Keratinocyte (primary cell): ENCODE measurements at regions not wholly inside any gene's neighbourhood (a gene's known extent, or its start where the extent isn't known, plus 50 kb on each side); places are given as distances from the start of the nearest gene placed in this dataset.

Experiments
- EZH2 ChIP-seq: IDR thresholded peaks from one replicate; pipeline ENCODE4 v1.6.1; 2012; ENCODE audit warnings: inconsistent platforms, mild to moderate bottlenecking, low read length, moderate library complexity
- TF ChIP-seq, protein P1 (sequence below), 3 experiments: IDR thresholded peaks in 1 of 3; conservative IDR thresholded peaks in 1 of 3; optimal IDR thresholded peaks in 1 of 3; 2 replicates in 2 of 3; 3 replicates in 1 of 3; pipeline versions ENCODE3 to v1.5.1; 2011; ENCODE audit warnings: low read length in 3 of 3, mild to moderate bottlenecking in 3 of 3, moderate library complexity in 2 of 3, control low read depth in 1 of 3, inconsistent platforms in 1 of 3; ENCODE audit not compliant: insufficient read depth in 2 of 3; ENCODE audit errors: extremely low read depth in 1 of 3

DNA sequence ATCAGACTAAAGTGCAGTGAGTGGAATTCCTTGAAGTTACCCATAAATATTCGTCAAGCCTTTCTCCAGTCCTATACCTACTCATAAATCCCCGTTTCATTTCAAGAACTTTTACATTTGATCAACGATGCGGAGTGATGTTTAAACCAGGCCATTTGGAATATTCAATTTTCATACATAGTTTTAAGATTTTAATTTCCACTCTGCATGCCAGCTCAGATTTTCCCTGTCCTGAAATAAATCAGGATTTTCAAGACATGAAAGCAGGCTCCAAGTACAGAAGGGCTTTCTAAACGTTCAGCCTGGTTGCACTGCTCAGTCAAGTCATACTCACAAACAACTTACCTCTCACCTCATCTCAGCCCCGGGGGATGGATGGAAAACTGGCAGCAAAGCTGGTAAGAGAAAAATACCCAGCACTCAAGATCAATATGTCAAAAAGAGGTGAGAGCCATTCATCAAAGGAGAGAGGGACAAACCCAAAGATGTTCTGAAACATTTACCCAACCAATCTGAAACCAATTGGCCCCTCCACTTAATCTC is 418.5 kb downstream of the PLPP3 start:
- TF ChIP-seq, protein P1, sequence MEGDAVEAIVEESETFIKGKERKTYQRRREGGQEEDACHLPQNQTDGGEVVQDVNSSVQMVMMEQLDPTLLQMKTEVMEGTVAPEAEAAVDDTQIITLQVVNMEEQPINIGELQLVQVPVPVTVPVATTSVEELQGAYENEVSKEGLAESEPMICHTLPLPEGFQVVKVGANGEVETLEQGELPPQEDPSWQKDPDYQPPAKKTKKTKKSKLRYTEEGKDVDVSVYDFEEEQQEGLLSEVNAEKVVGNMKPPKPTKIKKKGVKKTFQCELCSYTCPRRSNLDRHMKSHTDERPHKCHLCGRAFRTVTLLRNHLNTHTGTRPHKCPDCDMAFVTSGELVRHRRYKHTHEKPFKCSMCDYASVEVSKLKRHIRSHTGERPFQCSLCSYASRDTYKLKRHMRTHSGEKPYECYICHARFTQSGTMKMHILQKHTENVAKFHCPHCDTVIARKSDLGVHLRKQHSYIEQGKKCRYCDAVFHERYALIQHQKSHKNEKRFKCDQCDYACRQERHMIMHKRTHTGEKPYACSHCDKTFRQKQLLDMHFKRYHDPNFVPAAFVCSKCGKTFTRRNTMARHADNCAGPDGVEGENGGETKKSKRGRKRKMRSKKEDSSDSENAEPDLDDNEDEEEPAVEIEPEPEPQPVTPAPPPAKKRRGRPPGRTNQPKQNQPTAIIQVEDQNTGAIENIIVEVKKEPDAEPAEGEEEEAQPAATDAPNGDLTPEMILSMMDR (optimal IDR thresholded peaks at IDR 0.05 in 1 of 3, IDR thresholded peaks at IDR 0.05 in 1 of 3, conservative IDR thresholded peaks at IDR 0.05 in 1 of 3; ENCODE audit: extremely low read depth in 1 of 3, insufficient read depth in 2 of 3, low read length in 3 of 3) = no peak
- no peak for TF ChIP-seq EZH2
